Suprapubic skin (tissue), 3 donors: ENCODE measurements at regions not wholly inside any gene's neighbourhood (a gene's known extent, or its start where the extent isn't known, plus 50 kb on each side); places are given as distances from the start of the nearest gene placed in this dataset.

Experiments used
- CTCF ChIP-seq, 2 donors: fragments of 200-600 bp in 1 of 2; fragments of 450-650 bp in 1 of 2; sonication (generic) in 1 of 2; IDR thresholded peaks; one replicate each; pipeline ENCODE4 v1.5.1; 2016 to 2019; ENCODE audit warnings: antibody characterized with exemption in 2 of 2, mild to moderate bottlenecking in 1 of 2, moderate library complexity in 1 of 2
- POLR2AphosphoS5 ChIP-seq, 3 donors: sonication (generic); formaldehyde crosslinking; IDR thresholded peaks; one replicate each; pipeline ENCODE4 v1.6.1; 2017; ENCODE audit warnings: antibody characterized with exemption in 3 of 3

- TF ChIP-seq CTCF (IDR thresholded peaks at IDR 0.05) (no peak), POLR2AphosphoS5 (IDR thresholded peaks at IDR 0.05) (no peak)
Measured at GRCh38 chr20:50386641-50386960, 123.6 kb upstream of the PTPN1 start.
